SK-N-SH (cell line): ENCODE measurements at regions not wholly inside any gene's neighbourhood (a gene's known extent, or its start where the extent isn't known, plus 50 kb on each side); places are given as distances from the start of the nearest gene placed in this dataset.

Experiments
- CTCF ChIA-PET: fragments of 300-600, 350-600 bp; formaldehyde crosslinking; extraction: SDS; loops from one replicate; lab custom pipeline; 2021; lab: Yijun Ruan, JAX
- POLR2A ChIA-PET: fragments of 350-600 bp; sonication (Branson Sonifier 250); formaldehyde crosslinking; extraction: SDS; loops from one replicate; lab custom pipeline; 2020; ENCODE audit warnings: antibody characterized with exemption, inconsistent platforms; lab: Yijun Ruan, JAX
- DNase-seq: peaks from one replicate; pipeline ENCODE4 v3.0.0; 2012
- H2AFZ ChIP-seq: fragments of 200-600 bp; sonication (generic); 2 replicates; pipeline ENCODE4 v1.8.1; 2016; ENCODE audit warnings: antibody characterized with exemption, mild to moderate bottlenecking, low read depth
- H3F3A ChIP-seq: fragments of 200-600 bp; sonication (generic); replicated peaks from 2 replicates; pipeline ENCODE3; 2016; ENCODE audit warnings: antibody characterized with exemption, mild to moderate bottlenecking; ENCODE audit not compliant: insufficient read depth
- H3K27ac ChIP-seq, 2 experiments: fragments of 200-500 bp in 1 of 2; fragments of 200-600 bp in 1 of 2; sonication (Bioruptor generic) in 1 of 2; sonication (generic), shearing (Covaris generic) in 1 of 2; 2 replicates each; pipeline versions ENCODE4 v1.5.1 to v1.6.1; 2014 to 2016; ENCODE audit warnings: low read depth in 2 of 2, inconsistent platforms in 1 of 2, low read length in 1 of 2, mild to moderate bottlenecking in 1 of 2, mixed read lengths in 1 of 2
- H3K27me3 ChIP-seq: fragments of 200-600 bp; sonication (generic), shearing (Covaris generic); 2 replicates; pipeline ENCODE4 v1.6.1; 2016; ENCODE audit warnings: mixed run types; ENCODE audit not compliant: insufficient read depth
- H3K36me3 ChIP-seq, 2 experiments: fragments of 200-500 bp in 1 of 2; fragments of 200-600 bp in 1 of 2; sonication (Bioruptor generic) in 1 of 2; sonication (generic) in 1 of 2; replicated peaks in 1 of 2; 2 replicates each; pipeline versions ENCODE3 to v1.5.1; 2014 to 2016; ENCODE audit warnings: low read length in 1 of 2, mild to moderate bottlenecking in 1 of 2; ENCODE audit not compliant: insufficient read depth in 2 of 2, control insufficient read depth in 1 of 2
- H3K4me1 ChIP-seq, 2 experiments: fragments of 200-500 bp in 1 of 2; fragments of 200-600 bp in 1 of 2; sonication (Bioruptor generic) in 1 of 2; sonication (generic), shearing (Covaris generic) in 1 of 2; 2 replicates each; pipeline versions ENCODE4 v1.5.1 to v1.6.1; 2014 to 2016; ENCODE audit warnings: low read depth in 1 of 2, low read length in 1 of 2, mixed run types in 1 of 2; ENCODE audit not compliant: insufficient read depth in 2 of 2, control insufficient read depth in 1 of 2
- H3K4me2 ChIP-seq: fragments of 200-600 bp; sonication (generic), shearing (Covaris generic); 2 replicates; pipeline ENCODE4 v1.6.1; 2017; ENCODE audit warnings: mixed run types
- H3K4me3 ChIP-seq, 2 experiments: fragments of 200-500 bp in 1 of 2; fragments of 200-600 bp in 1 of 2; sonication (Bioruptor generic) in 1 of 2; sonication (generic), shearing (Covaris generic) in 1 of 2; 2 replicates each; pipeline versions ENCODE4 v1.5.1 to v1.8.1; 2014 to 2016; ENCODE audit warnings: low read depth in 2 of 2, inconsistent platforms in 1 of 2, low read length in 1 of 2, mild to moderate bottlenecking in 1 of 2, mixed read lengths in 1 of 2, moderate library complexity in 1 of 2
- H3K79me2 ChIP-seq: fragments of 200-600 bp; sonication (generic); 2 replicates; pipeline ENCODE4 v1.8.1; 2017; ENCODE audit warnings: mild to moderate bottlenecking; ENCODE audit not compliant: insufficient read depth
- H3K9ac ChIP-seq: fragments of 200-600 bp; sonication (generic); 2 replicates; pipeline ENCODE4 v1.6.1; 2017; ENCODE audit warnings: mixed run types
- H3K9me2 ChIP-seq: fragments of 200-600 bp; sonication (generic); 2 replicates; pipeline ENCODE4 v1.6.1; 2017; ENCODE audit warnings: mixed run types
- H3K9me3 ChIP-seq: fragments of 200-600 bp; sonication (generic); 2 replicates; pipeline ENCODE4 v1.6.1; 2017; ENCODE audit warnings: mixed run types, mild to moderate bottlenecking, moderate library complexity
- H4K20me1 ChIP-seq: fragments of 200-600 bp; sonication (generic); 2 replicates; pipeline ENCODE4 v1.6.1; 2017; ENCODE audit warnings: mild to moderate bottlenecking, mixed run types; ENCODE audit not compliant: insufficient read depth
- CHD2 ChIP-seq: fragments of 150-350 bp; IDR thresholded peaks from 2 replicates; pipeline ENCODE4 v1.6.1; 2018; ENCODE audit warnings: low read length; ENCODE audit not compliant: partially characterized antibody
- ELF1 ChIP-seq: IDR thresholded peaks from 2 replicates; pipeline ENCODE4 v1.4.0; 2012
- EZH2phosphoT487 ChIP-seq: fragments of 200-600 bp; sonication (generic); IDR thresholded peaks from 2 replicates; pipeline ENCODE4 v1.6.1; 2017; ENCODE audit warnings: low read depth, mixed run types, mild to moderate bottlenecking, antibody characterized with exemption, moderate library complexity, borderline replicate concordance
- FOSL2 ChIP-seq: IDR thresholded peaks from 2 replicates; pipeline ENCODE4 v1.4.0; 2012; ENCODE audit warnings: low read depth, mild to moderate bottlenecking, moderate library complexity, borderline replicate concordance
- FOXM1 ChIP-seq: IDR thresholded peaks from 2 replicates; pipeline ENCODE4 v1.4.0; 2012; ENCODE audit warnings: low read depth, mild to moderate bottlenecking
- GABPA ChIP-seq: IDR thresholded peaks from 2 replicates; pipeline ENCODE4 v1.4.0; 2012; ENCODE audit warnings: low read depth, mild to moderate bottlenecking
- GATA2 ChIP-seq: sonication (generic); formaldehyde crosslinking; IDR thresholded peaks from 2 replicates; pipeline ENCODE4 v1.5.0; 2020; ENCODE audit warnings: mild to moderate bottlenecking, missing genetic modification reagents
- JUND ChIP-seq: IDR thresholded peaks from 2 replicates; pipeline ENCODE4 v1.4.0; 2012
- MEF2A ChIP-seq: IDR thresholded peaks from 2 replicates; pipeline ENCODE4 v1.4.0; 2012; ENCODE audit warnings: low read depth, borderline replicate concordance
- MXI1 ChIP-seq: IDR thresholded peaks from 2 replicates; pipeline ENCODE4 v1.6.1; 2012; ENCODE audit warnings: mild to moderate bottlenecking, low read depth, low read length, improper control_type of control experiment
- NFIC ChIP-seq: IDR thresholded peaks from 2 replicates; pipeline ENCODE4 v1.4.0; 2012; ENCODE audit warnings: borderline replicate concordance
- NRF1 ChIP-seq: IDR thresholded peaks from 2 replicates; pipeline ENCODE4 v1.6.1; 2012; ENCODE audit warnings: low read depth, mild to moderate bottlenecking, low read length
- RCOR1 ChIP-seq: fragments of 150-350 bp; IDR thresholded peaks from 2 replicates; pipeline ENCODE4 v1.6.1; 2017; ENCODE audit warnings: antibody characterized with exemption, low read length
- RFX5 ChIP-seq: IDR thresholded peaks from 2 replicates; pipeline ENCODE4 v1.6.1; 2012; ENCODE audit warnings: mild to moderate bottlenecking, improper control_type of control experiment, low read length
- RXRA ChIP-seq: IDR thresholded peaks from 2 replicates; pipeline ENCODE4 v1.4.0; 2012; ENCODE audit warnings: low read depth, mild to moderate bottlenecking, borderline replicate concordance
- SIN3A ChIP-seq: IDR thresholded peaks from 2 replicates; pipeline ENCODE4 v1.6.1; 2012; ENCODE audit warnings: low read depth, mild to moderate bottlenecking, low read length, moderate library complexity, borderline replicate concordance
- TCF12 ChIP-seq: IDR thresholded peaks from 2 replicates; pipeline ENCODE4 v1.4.0; 2012
- TEAD4 ChIP-seq: IDR thresholded peaks from 2 replicates; pipeline ENCODE4 v1.4.0; 2012; ENCODE audit warnings: mild to moderate bottlenecking, borderline replicate concordance; ENCODE audit not compliant: insufficient read depth
- WGBS: methylation state at CpG from one replicate; pipeline ENCODE4 v1.1.6; 2017; ENCODE audit warnings: low lambda C conversion rate; 5-methylcytosine and 5-hydroxymethylcytosine counted together
- TF ChIP-seq, protein P1 (sequence below): fragments of 150-350 bp; IDR thresholded peaks from 2 replicates; pipeline ENCODE4 v1.6.1; 2016; ENCODE audit warnings: mild to moderate bottlenecking, low read depth, low read length
- TF ChIP-seq, protein P2 (sequence below): IDR thresholded peaks from 2 replicates; pipeline ENCODE4 v1.4.0; 2012; ENCODE audit warnings: low read depth
- TF ChIP-seq, protein P3 (sequence below): IDR thresholded peaks from 2 replicates; pipeline ENCODE4 v1.6.1; 2012; ENCODE audit warnings: mild to moderate bottlenecking, low read depth, low read length, moderate library complexity
- TF ChIP-seq, protein P4 (sequence below): fragments of 200-600 bp; sonication (generic); IDR thresholded peaks from 2 replicates; pipeline ENCODE4 v1.6.1; 2017; ENCODE audit warnings: antibody characterized with exemption, mild to moderate bottlenecking, moderate library complexity

DNA sequence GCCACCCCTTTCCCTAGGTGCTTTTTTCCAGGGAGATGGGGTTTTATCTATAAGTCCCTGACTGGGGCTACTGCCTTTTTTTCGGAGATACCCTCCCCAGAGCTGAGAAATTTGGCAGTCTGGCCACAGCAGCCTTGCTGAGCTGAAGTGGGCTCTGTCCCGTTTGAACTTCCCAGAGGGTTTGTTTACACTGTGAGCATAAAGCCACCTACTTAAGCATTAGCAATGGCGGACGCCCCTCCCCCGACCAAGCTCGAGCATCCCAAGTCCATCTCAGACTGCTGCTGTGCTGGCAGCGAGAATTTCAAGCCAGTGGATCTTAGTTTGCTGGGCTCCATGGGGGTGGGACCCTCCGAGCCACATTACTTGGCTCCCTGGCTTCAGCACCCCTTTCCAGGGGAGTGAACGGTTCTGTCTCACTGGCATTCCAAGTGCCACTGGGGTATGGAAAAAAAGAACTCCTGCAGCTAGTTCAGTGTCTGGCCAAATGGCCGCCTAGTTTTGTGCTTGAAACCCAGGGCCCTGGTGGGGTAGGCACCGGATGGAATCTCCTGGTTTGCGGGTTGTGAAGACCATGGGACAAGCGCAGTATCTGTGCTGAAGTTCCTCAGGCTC is 456.4 kb upstream of the HTR2C start:
- Histone ChIP-seq H3K9ac (no peak overlapping the region), H3K9me2 (no peaks in the 10 kb centered on the region), H3K4me1 (no peaks in the 10 kb centered on the region), H4K20me1 (no peaks in the 10 kb centered on the region), H3K27ac (no peak overlapping the region), H3K4me2 (no peak overlapping the region), H2AFZ (no peak overlapping the region), H3K27me3 (no peaks in the 10 kb centered on the region; the same call in 1 of the 2 replicates), H3F3A (no peaks in the 10 kb centered on the region), H3K4me3 (no peak overlapping the region), H3K36me3 (no peaks in the 10 kb centered on the region), H3K9me3 (no peaks in the 10 kb centered on the region), H3K79me2 (no peaks in the 10 kb centered on the region)
- no peak for TF ChIP-seq MXI1
- TF ChIP-seq ELF1: no peak
- no peak for TF ChIP-seq GATA2 (CRISPR knock-in tag)
- TF ChIP-seq MEF2A: no peak
- no peak for TF ChIP-seq GABPA
- TF ChIP-seq FOSL2: no peak
- TF ChIP-seq, protein P1, sequence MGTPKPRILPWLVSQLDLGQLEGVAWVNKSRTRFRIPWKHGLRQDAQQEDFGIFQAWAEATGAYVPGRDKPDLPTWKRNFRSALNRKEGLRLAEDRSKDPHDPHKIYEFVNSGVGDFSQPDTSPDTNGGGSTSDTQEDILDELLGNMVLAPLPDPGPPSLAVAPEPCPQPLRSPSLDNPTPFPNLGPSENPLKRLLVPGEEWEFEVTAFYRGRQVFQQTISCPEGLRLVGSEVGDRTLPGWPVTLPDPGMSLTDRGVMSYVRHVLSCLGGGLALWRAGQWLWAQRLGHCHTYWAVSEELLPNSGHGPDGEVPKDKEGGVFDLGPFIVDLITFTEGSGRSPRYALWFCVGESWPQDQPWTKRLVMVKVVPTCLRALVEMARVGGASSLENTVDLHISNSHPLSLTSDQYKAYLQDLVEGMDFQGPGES: no peak
- TF ChIP-seq, protein P2, sequence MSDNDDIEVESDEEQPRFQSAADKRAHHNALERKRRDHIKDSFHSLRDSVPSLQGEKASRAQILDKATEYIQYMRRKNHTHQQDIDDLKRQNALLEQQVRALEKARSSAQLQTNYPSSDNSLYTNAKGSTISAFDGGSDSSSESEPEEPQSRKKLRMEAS: no peak
- no peak for TF ChIP-seq EZH2phosphoT487
- no peak for DNase-seq
- CTCF ChIA-PET: no interaction called here
- POLR2A ChIA-PET: no interaction called here
- 22% methylated on average over 10 of the region's 13 CpGs for WGBS

DNA sequence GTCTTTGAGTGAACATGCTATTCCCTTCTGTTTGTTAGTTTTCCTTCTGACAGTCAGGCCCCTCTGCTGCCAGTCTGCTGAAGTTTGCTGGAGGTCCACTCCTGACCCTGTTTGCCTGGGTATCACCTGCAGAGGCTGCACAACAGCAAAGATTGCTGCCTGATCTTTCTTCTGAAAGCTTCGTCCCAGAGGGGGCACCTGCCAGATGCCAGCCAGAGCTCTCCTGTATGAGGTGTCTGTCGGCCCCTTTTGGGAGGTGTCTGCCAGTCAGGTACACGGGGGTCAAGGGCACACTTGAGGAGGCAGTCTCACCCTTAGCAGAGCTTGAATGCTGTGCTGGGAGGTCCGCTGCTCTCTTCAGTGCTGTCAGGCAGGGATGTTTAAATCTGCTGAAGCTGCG is 456.9 kb upstream of the HTR2C start:
- no peaks in the 10 kb centered on the region for H3K9me2 ChIP-seq
- no peak for DNase-seq
- no peaks in the 10 kb centered on the region for H3K4me1 ChIP-seq
- H3K36me3 ChIP-seq: no peaks in the 10 kb centered on the region
- ChIA-PET CTCF (no interaction called here), POLR2A (no interaction called here)
- H3K9ac ChIP-seq: no peak overlapping the region
- no peaks in the 10 kb centered on the region for H3K79me2 ChIP-seq
- no peak overlapping the region for H2AFZ ChIP-seq
- H3K4me2 ChIP-seq: no peak overlapping the region
- no peaks in the 10 kb centered on the region; the same call in 1 of the 2 replicates for H3K27me3 ChIP-seq
- no peaks in the 10 kb centered on the region for H3F3A ChIP-seq
- no peak overlapping the region for H3K4me3 ChIP-seq
- no peaks in the 10 kb centered on the region for H3K9me3 ChIP-seq
- no peaks in the 10 kb centered on the region for H4K20me1 ChIP-seq
- 10% methylated on average over 2 of the region's 5 CpGs for WGBS
- H3K27ac ChIP-seq: no peak overlapping the region
- no peak for TF ChIP-seq ELF1
- TF ChIP-seq TEAD4: no peak
- no peak for TF ChIP-seq RFX5
- TF ChIP-seq SIN3A: no peak
- TF ChIP-seq TCF12: no peak
- no peak for TF ChIP-seq FOSL2
- no peak for TF ChIP-seq MEF2A
- TF ChIP-seq FOXM1: no peak
- TF ChIP-seq RCOR1: no peak
- no peak for TF ChIP-seq CHD2
- no peak for TF ChIP-seq JUND
- no peak for TF ChIP-seq NFIC
- no peak for TF ChIP-seq GABPA
- TF ChIP-seq, protein P3, sequence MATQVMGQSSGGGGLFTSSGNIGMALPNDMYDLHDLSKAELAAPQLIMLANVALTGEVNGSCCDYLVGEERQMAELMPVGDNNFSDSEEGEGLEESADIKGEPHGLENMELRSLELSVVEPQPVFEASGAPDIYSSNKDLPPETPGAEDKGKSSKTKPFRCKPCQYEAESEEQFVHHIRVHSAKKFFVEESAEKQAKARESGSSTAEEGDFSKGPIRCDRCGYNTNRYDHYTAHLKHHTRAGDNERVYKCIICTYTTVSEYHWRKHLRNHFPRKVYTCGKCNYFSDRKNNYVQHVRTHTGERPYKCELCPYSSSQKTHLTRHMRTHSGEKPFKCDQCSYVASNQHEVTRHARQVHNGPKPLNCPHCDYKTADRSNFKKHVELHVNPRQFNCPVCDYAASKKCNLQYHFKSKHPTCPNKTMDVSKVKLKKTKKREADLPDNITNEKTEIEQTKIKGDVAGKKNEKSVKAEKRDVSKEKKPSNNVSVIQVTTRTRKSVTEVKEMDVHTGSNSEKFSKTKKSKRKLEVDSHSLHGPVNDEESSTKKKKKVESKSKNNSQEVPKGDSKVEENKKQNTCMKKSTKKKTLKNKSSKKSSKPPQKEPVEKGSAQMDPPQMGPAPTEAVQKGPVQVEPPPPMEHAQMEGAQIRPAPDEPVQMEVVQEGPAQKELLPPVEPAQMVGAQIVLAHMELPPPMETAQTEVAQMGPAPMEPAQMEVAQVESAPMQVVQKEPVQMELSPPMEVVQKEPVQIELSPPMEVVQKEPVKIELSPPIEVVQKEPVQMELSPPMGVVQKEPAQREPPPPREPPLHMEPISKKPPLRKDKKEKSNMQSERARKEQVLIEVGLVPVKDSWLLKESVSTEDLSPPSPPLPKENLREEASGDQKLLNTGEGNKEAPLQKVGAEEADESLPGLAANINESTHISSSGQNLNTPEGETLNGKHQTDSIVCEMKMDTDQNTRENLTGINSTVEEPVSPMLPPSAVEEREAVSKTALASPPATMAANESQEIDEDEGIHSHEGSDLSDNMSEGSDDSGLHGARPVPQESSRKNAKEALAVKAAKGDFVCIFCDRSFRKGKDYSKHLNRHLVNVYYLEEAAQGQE: no peak
- TF ChIP-seq, protein P4, sequence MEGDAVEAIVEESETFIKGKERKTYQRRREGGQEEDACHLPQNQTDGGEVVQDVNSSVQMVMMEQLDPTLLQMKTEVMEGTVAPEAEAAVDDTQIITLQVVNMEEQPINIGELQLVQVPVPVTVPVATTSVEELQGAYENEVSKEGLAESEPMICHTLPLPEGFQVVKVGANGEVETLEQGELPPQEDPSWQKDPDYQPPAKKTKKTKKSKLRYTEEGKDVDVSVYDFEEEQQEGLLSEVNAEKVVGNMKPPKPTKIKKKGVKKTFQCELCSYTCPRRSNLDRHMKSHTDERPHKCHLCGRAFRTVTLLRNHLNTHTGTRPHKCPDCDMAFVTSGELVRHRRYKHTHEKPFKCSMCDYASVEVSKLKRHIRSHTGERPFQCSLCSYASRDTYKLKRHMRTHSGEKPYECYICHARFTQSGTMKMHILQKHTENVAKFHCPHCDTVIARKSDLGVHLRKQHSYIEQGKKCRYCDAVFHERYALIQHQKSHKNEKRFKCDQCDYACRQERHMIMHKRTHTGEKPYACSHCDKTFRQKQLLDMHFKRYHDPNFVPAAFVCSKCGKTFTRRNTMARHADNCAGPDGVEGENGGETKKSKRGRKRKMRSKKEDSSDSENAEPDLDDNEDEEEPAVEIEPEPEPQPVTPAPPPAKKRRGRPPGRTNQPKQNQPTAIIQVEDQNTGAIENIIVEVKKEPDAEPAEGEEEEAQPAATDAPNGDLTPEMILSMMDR: no peak
- TF ChIP-seq MXI1: no peak
- TF ChIP-seq NRF1: no peak
- TF ChIP-seq RXRA: no peak
